HCT116 (cell line): ENCODE measurements at regions not wholly inside any gene's neighbourhood (a gene's known extent, or its start where the extent isn't known, plus 50 kb on each side); places are given as distances from the start of the nearest gene placed in this dataset.

Experiments
- ATAC-seq: fragments of 200-7000 bp; cut with Tn5 transposase; 2 replicates; pipeline ENCODE4 v1.9.1; 2020; ENCODE audit warnings: mild to moderate bottlenecking, moderate library complexity
- BruUV-seq: library from RNA; stranded (reverse); fragments of 400-500 nt; replicated peaks from 2 replicates; lab custom pipeline; 2021; lab: Mats Ljungman, UMichigan
- CTCF ChIA-PET: fragments of 300-600 bp; sonication (Branson Sonifier 250); formaldehyde crosslinking; loops from one replicate; lab custom pipeline; 2021; ENCODE audit warnings: antibody characterized with exemption; lab: Charles Lee
- POLR2A ChIA-PET: fragments of 300-600, 350-600 bp; sonication (Branson Sonifier 250); formaldehyde crosslinking; loops from one replicate; lab custom pipeline; 2021; ENCODE audit warnings: antibody characterized with exemption; lab: Charles Lee
- RAD21 ChIA-PET, 2 experiments: fragments of 300-600 bp; sonication (Branson Sonifier 250); formaldehyde crosslinking; loops; one replicate each; lab custom pipeline; 2023; ENCODE audit warnings: low total read pairs in 2 of 2; ENCODE audit not compliant: uncharacterized antibody in 2 of 2, unreplicated experiment in 2 of 2, low non-redundant PET in 1 of 2; lab: Charles Lee
- DNase-seq: peaks from one replicate; pipeline ENCODE4 v3.0.0-alpha.2; 2010; ENCODE audit warnings: low read depth, low spot score
- H2AFZ ChIP-seq: fragments of 200-600 bp; shearing (Covaris generic), sonication (generic); 2 replicates; pipeline ENCODE4 v1.6.1; 2017; ENCODE audit warnings: low read depth, mixed run types, mixed read lengths, antibody characterized with exemption, low read length; ENCODE audit not compliant: poor library complexity, severe bottlenecking
- H3K27ac ChIP-seq: 2 replicates; pipeline ENCODE4 v1.5.1; 2012; ENCODE audit warnings: low read depth, low read length
- H3K27me3 ChIP-seq: fragments of 200-600 bp; sonication (generic); 2 replicates; pipeline ENCODE4 v1.6.1; 2016; ENCODE audit warnings: mixed run types, low read length, mixed read lengths; ENCODE audit not compliant: insufficient read depth
- H3K36me3 ChIP-seq, 2 experiments: fragments of 200-500 bp in 1 of 2; fragments of 200-600 bp in 1 of 2; sonication (Bioruptor generic) in 1 of 2; sonication (generic) in 1 of 2; 2 replicates each; pipeline versions ENCODE4 v1.5.1 to v1.6.1; 2014 to 2016; ENCODE audit warnings: low read length in 2 of 2, inconsistent platforms in 1 of 2, mixed read lengths in 1 of 2, mixed run types in 1 of 2; ENCODE audit not compliant: insufficient read depth in 2 of 2, control insufficient read depth in 1 of 2
- H3K4me1 ChIP-seq, 2 experiments: fragments of 200-600 bp in 1 of 2; sonication (generic) in 1 of 2; 2 replicates each; pipeline versions ENCODE4 v1.5.1 to v1.6.1; 2012 to 2017; ENCODE audit warnings: low read length in 2 of 2, inconsistent platforms in 1 of 2, mild to moderate bottlenecking in 1 of 2, mixed read lengths in 1 of 2, mixed run types in 1 of 2, moderate library complexity in 1 of 2; ENCODE audit not compliant: insufficient read depth in 2 of 2, control insufficient read depth in 1 of 2
- H3K4me2 ChIP-seq: fragments of 200-600 bp; sonication (generic); 2 replicates; pipeline ENCODE4 v1.6.1; 2017; ENCODE audit warnings: mixed run types, low read length, mixed read lengths
- H3K4me3 ChIP-seq, 2 experiments: fragments of 200-600 bp in 1 of 2; sonication (generic) in 1 of 2; replicated peaks in 1 of 2; 2 replicates each; pipeline ENCODE4 v1.5.1; 2011 to 2016; ENCODE audit warnings: low read length in 2 of 2, control low read depth in 1 of 2, low read depth in 1 of 2, mild to moderate bottlenecking in 1 of 2, mixed read lengths in 1 of 2, mixed run types in 1 of 2
- H3K79me2 ChIP-seq: fragments of 200-600 bp; sonication (generic); 2 replicates; pipeline ENCODE4 v1.6.1; 2017; ENCODE audit warnings: mild to moderate bottlenecking, mixed run types, low read length, moderate library complexity, mixed read lengths; ENCODE audit not compliant: insufficient read depth
- H3K9ac ChIP-seq: fragments of 200-600 bp; sonication (generic); 2 replicates; pipeline ENCODE4 v1.6.1; 2016; ENCODE audit warnings: low read length, mixed read lengths
- H3K9me2 ChIP-seq: fragments of 200-600 bp; sonication (generic), shearing (Covaris generic); 2 replicates; pipeline ENCODE4 v1.6.1; 2017; ENCODE audit warnings: mixed run types, mild to moderate bottlenecking, moderate library complexity; ENCODE audit not compliant: insufficient read depth
- H3K9me3 ChIP-seq, 2 experiments: fragments of 200-500 bp in 1 of 2; fragments of 200-600 bp in 1 of 2; sonication (Bioruptor generic) in 1 of 2; sonication (generic) in 1 of 2; 2 replicates each; pipeline ENCODE4 v1.6.1; 2014 to 2017; ENCODE audit warnings: low read length in 2 of 2, mixed read lengths in 2 of 2, inconsistent platforms in 1 of 2, low read depth in 1 of 2, mild to moderate bottlenecking in 1 of 2, mixed run types in 1 of 2, moderate library complexity in 1 of 2; ENCODE audit not compliant: control insufficient read depth in 1 of 2, insufficient read depth in 1 of 2
- H4K20me1 ChIP-seq: fragments of 200-600 bp; sonication (generic), shearing (Covaris generic); 2 replicates; pipeline ENCODE4 v1.6.1; 2017; ENCODE audit warnings: mixed run types, mild to moderate bottlenecking, moderate library complexity; ENCODE audit not compliant: insufficient read depth
- ATF3 ChIP-seq: IDR thresholded peaks from 2 replicates; pipeline ENCODE4 v1.6.1; 2012
- CBX3 ChIP-seq: IDR thresholded peaks from 2 replicates; pipeline ENCODE4 v1.6.1; 2012; ENCODE audit warnings: low read depth
- CEBPB ChIP-seq: IDR thresholded peaks from 2 replicates; pipeline ENCODE4 v1.6.1; 2012; ENCODE audit warnings: low read depth
- CTCF ChIP-seq, 3 experiments: fragments of 200-600 bp in 1 of 3; sonication (generic) in 1 of 3; IDR thresholded peaks in 2 of 3; conservative IDR thresholded peaks in 1 of 3; 2 replicates each; pipeline ENCODE4 v1.5.1; 2012 to 2017; ENCODE audit warnings: low read depth in 2 of 3, low read length in 2 of 3, antibody characterized with exemption in 1 of 3, borderline replicate concordance in 1 of 3, control low read depth in 1 of 3, mild to moderate bottlenecking in 1 of 3, mixed read lengths in 1 of 3, mixed run types in 1 of 3, moderate library complexity in 1 of 3; ENCODE audit not compliant: insufficient read depth in 1 of 3
- ELF1 ChIP-seq: IDR thresholded peaks from 2 replicates; pipeline ENCODE4 v1.6.1; 2012; ENCODE audit warnings: low read depth, borderline replicate concordance
- EZH2 ChIP-seq: fragments of 200-600 bp; sonication (generic); IDR thresholded peaks from 2 replicates; pipeline ENCODE4 v1.6.1; 2017; ENCODE audit warnings: antibody characterized with exemption, mixed run types
- JUND ChIP-seq: IDR thresholded peaks from 2 replicates; pipeline ENCODE4 v1.6.1; 2012
- MAX ChIP-seq: IDR thresholded peaks from 2 replicates; pipeline ENCODE4 v1.6.1; 2012
- POLR2A ChIP-seq: IDR thresholded peaks from 2 replicates; pipeline ENCODE4 v1.7.0; 2011; ENCODE audit warnings: borderline replicate concordance; ENCODE audit not compliant: insufficient read depth, insufficient read length; ENCODE audit errors: extremely low read depth
- POLR2AphosphoS5 ChIP-seq: IDR thresholded peaks from 2 replicates; pipeline ENCODE4 v1.6.1; 2011; ENCODE audit warnings: mild to moderate bottlenecking, low read depth, low read length, moderate library complexity
- RAD21 ChIP-seq: IDR thresholded peaks from 2 replicates; pipeline ENCODE4 v1.6.1; 2012; ENCODE audit warnings: low read depth, mild to moderate bottlenecking
- SP1 ChIP-seq: IDR thresholded peaks from 2 replicates; pipeline ENCODE4 v1.6.1; 2012; ENCODE audit warnings: low read depth
- SRF ChIP-seq: IDR thresholded peaks from 2 replicates; pipeline ENCODE4 v1.6.1; 2012; ENCODE audit warnings: low read depth
- TCF7L2 ChIP-seq: IDR thresholded peaks from 2 replicates; pipeline ENCODE4 v1.7.0; 2011; ENCODE audit warnings: borderline replicate concordance, inconsistent platforms; ENCODE audit not compliant: insufficient read depth, insufficient read length; ENCODE audit errors: extremely low read depth
- YY1 ChIP-seq: IDR thresholded peaks from 2 replicates; pipeline ENCODE4 v1.6.1; 2011; ENCODE audit warnings: low read length, low read depth, moderate library complexity, mild to moderate bottlenecking; ENCODE audit not compliant: insufficient replicate concordance; ENCODE audit errors: extremely low read depth
- ZBTB33 ChIP-seq: IDR thresholded peaks from 2 replicates; pipeline ENCODE4 v1.6.1; 2011; ENCODE audit warnings: mild to moderate bottlenecking, low read length, moderate library complexity; ENCODE audit not compliant: insufficient replicate concordance; ENCODE audit errors: extremely low read depth
- intact Hi-C: fragments of 100-400 bp; cut with micrococcal nuclease; formaldehyde crosslinking; loops from 2 replicates; pipeline ENCODE4 v1.10.0; 2022

- DNase-seq = no peak
- Histone ChIP-seq H2AFZ (no peak overlapping the region), H3K4me2 (no peak overlapping the region), H3K4me3 (no peak overlapping the region), H4K20me1 (no peaks in the 10 kb centered on the region), H3K9me2 (no peaks in the 10 kb centered on the region), H3K9ac (no peak overlapping the region), H3K27ac (no peak overlapping the region), H3K27me3 (peaks cover 78% of the 10 kb centered on the region), H3K79me2 (no peaks in the 10 kb centered on the region), H3K9me3 (no peaks in the 10 kb centered on the region), H3K36me3 (no peaks in the 10 kb centered on the region), H3K4me1 (no peaks in the 10 kb centered on the region)
- BruUV-seq = no TSS peak
- intact Hi-C loops = no loop called here
- ChIA-PET POLR2A (no interaction called here), CTCF (no interaction called here), RAD21 (no interaction called here)
- no peak for TF ChIP-seq POLR2A
- ATAC-seq = no peak
Observed at GRCh38 chr5:167821669-167822068, 469.8 kb upstream of the WWC1 start.

GRCh38 chr5:167822241-167822640, 469.2 kb upstream of the WWC1 start:
- no peak overlapping the region for H3K27ac ChIP-seq
- no peak for TF ChIP-seq SRF
- TF ChIP-seq ZBTB33 = no peak
- no peak for TF ChIP-seq CEBPB
- TF ChIP-seq TCF7L2 = no peak
- TF ChIP-seq CBX3 = no peak
- no peak for TF ChIP-seq JUND
- TF ChIP-seq SP1 = no peak
- TF ChIP-seq EZH2 = no peak
- no peak for TF ChIP-seq ATF3
- TF ChIP-seq RAD21 = no peak
- TF ChIP-seq MAX = no peak
- TF ChIP-seq YY1 = no peak
- no peak for TF ChIP-seq POLR2AphosphoS5
- TF ChIP-seq CTCF (IDR thresholded peaks at IDR 0.05 in 2 of 3, conservative IDR thresholded peaks at IDR 0.05 in 1 of 3; ENCODE audit: borderline replicate concordance in 1 of 3, insufficient read depth in 1 of 3, low read depth in 2 of 3, low read length in 2 of 3) = no peak
- no peak for TF ChIP-seq ELF1
- TF ChIP-seq, all 23 proteins: peak for 0
- Histone ChIP-seq H3K36me3 (no peaks in the 10 kb centered on the region), H3K79me2 (no peaks in the 10 kb centered on the region), H3K4me3 (no peak overlapping the region), H4K20me1 (no peaks in the 10 kb centered on the region), H2AFZ (no peak overlapping the region), H3K4me1 (no peaks in the 10 kb centered on the region), H3K27me3 (peaks cover 74% of the 10 kb centered on the region), H3K4me2 (no peak overlapping the region), H3K9me3 (no peaks in the 10 kb centered on the region), H3K9me2 (no peaks in the 10 kb centered on the region), H3K9ac (no peak overlapping the region)
- BruUV-seq = no TSS peak
- ATAC-seq = no peak
- ChIA-PET RAD21 (no interaction called here), CTCF (no interaction called here), POLR2A (no interaction called here)
- intact Hi-C loops = no loop called here
- no peak for DNase-seq
